Panc1 (cell line): ENCODE measurements at regions not wholly inside any gene's neighbourhood (a gene's known extent, or its start where the extent isn't known, plus 50 kb on each side); places are given as distances from the start of the nearest gene placed in this dataset.

ENCODE experiments used
- ATAC-seq: fragments of 200-7000 bp; cut with Tn5 transposase; 2 replicates; pipeline ENCODE4 v1.9.1; 2020; ENCODE audit warnings: mild to moderate bottlenecking, moderate library complexity
- BruUV-seq: library from RNA; stranded (reverse); fragments of 400-500 nt; replicated peaks from 2 replicates; lab custom pipeline; 2021; lab: Mats Ljungman, UMichigan
- CTCF ChIA-PET: fragments of 300-600 bp; sonication (Branson Sonifier 250); formaldehyde crosslinking; loops from one replicate; lab custom pipeline; 2022; ENCODE audit warnings: antibody characterized with exemption; lab: Charles Lee
- POLR2A ChIA-PET: fragments of 300-600 bp; sonication (Branson Sonifier 250); formaldehyde crosslinking; loops from one replicate; lab custom pipeline; 2022; ENCODE audit warnings: antibody characterized with exemption; lab: Charles Lee
- DNase-seq: peaks from one replicate; pipeline ENCODE4 v3.0.0-alpha.2; 2010; ENCODE audit warnings: low read depth, low spot score
- H3K27ac ChIP-seq: 2 replicates; pipeline ENCODE4 v1.5.1; 2011; ENCODE audit warnings: mild to moderate bottlenecking, low read length, inconsistent platforms
- H3K27me3 ChIP-seq: fragments of 200-500 bp; sonication (Bioruptor generic); 2 replicates; pipeline ENCODE4 v1.6.0; 2014; ENCODE audit warnings: low read length, inconsistent platforms; ENCODE audit not compliant: control insufficient read depth, insufficient read depth
- H3K36me3 ChIP-seq: fragments of 200-500 bp; sonication (Bioruptor generic); 2 replicates; pipeline ENCODE4 v1.5.1; 2014; ENCODE audit warnings: inconsistent platforms, mild to moderate bottlenecking, low read length, moderate library complexity; ENCODE audit not compliant: control insufficient read depth, insufficient read depth
- H3K4me1 ChIP-seq: 2 replicates; pipeline ENCODE4 v1.5.1; 2011; ENCODE audit warnings: inconsistent platforms, mild to moderate bottlenecking, low read length, moderate library complexity; ENCODE audit not compliant: control insufficient read depth, insufficient read depth
- H3K4me3 ChIP-seq, 2 experiments: 2 replicates each; pipeline ENCODE4 v1.5.1; 2011 to 2012; ENCODE audit warnings: low read depth in 2 of 2, low read length in 2 of 2, mild to moderate bottlenecking in 2 of 2, inconsistent platforms in 1 of 2, moderate library complexity in 1 of 2
- H3K9me3 ChIP-seq: fragments of 200-500 bp; sonication (Bioruptor generic); 2 replicates; pipeline ENCODE4 v1.5.1; 2014; ENCODE audit warnings: low read depth, mild to moderate bottlenecking, inconsistent platforms, low read length, moderate library complexity; ENCODE audit not compliant: control insufficient read depth, insufficient read depth
- POLR2AphosphoS5 ChIP-seq: IDR thresholded peaks from 2 replicates; pipeline ENCODE4 v1.6.1; 2012; ENCODE audit warnings: mild to moderate bottlenecking, low read depth, low read length, moderate library complexity
- SIN3A ChIP-seq: IDR thresholded peaks from 2 replicates; pipeline ENCODE4 v1.6.1; 2012; ENCODE audit warnings: low read depth, mild to moderate bottlenecking, low read length, moderate library complexity, borderline replicate concordance; ENCODE audit not compliant: insufficient read depth
- TCF7L2 ChIP-seq: IDR thresholded peaks from 2 replicates; pipeline ENCODE4 v1.6.1; 2011; ENCODE audit warnings: mild to moderate bottlenecking, low read depth, low read length, inconsistent platforms
- in situ Hi-C: cut with HindIII; loops from 2 replicates; pipeline ENCODE4 v1.10.0; 2016; ENCODE audit warnings: low sequenced_read_pairs, low pct_unique_long_range_greater_than_20kb
- intact Hi-C: fragments of 100-400 bp; cut with micrococcal nuclease; formaldehyde crosslinking; loops from one replicate; pipeline ENCODE4 v1.10.0; 2022; ENCODE audit not compliant: unreplicated experiment
- TF ChIP-seq, protein P1 (sequence below), 2 experiments: IDR thresholded peaks; 2 replicates each; pipeline ENCODE4 v1.6.1; 2011 to 2012; ENCODE audit warnings: low read depth in 2 of 2, control low read depth in 1 of 2, low read length in 1 of 2, mild to moderate bottlenecking in 1 of 2, moderate library complexity in 1 of 2; ENCODE audit not compliant: insufficient read depth in 1 of 2
- TF ChIP-seq, protein P2 (sequence below): fragments of 450-650 bp; IDR thresholded peaks from 2 replicates; pipeline ENCODE4 v1.5.1; 2017; ENCODE audit warnings: mild to moderate bottlenecking

DNA sequence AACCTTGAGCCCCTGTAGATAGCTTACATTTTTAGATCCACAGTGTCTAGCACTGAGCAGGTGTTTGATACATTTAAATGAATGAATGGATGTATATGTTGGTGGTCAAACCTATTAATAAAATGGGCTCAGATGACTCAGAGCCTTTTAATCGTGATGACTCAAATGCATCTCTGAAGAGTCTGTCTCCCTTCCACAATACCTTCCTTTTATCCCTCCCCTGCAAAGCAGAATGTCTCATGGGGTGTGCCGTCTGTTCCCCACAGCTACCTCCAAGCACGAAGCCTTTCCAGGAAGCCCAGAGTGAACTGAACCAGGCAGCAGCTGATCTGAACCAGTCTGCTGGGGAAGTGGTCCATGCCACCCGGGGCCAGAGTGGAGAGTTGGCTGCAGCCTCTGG lies 303.5 kb upstream of the TPM1 start:
- intact Hi-C loops: no loop called here
- H3K9me3 ChIP-seq: no peaks in the 10 kb centered on the region
- no TSS peak for BruUV-seq
- ChIA-PET POLR2A (no interaction called here), CTCF (interaction anchor here (0.5 kb wide), 1 partner anchor 274 kb away, joined by 13 read pairs; no protein-coding TSS in a partner anchor)
- H3K27me3 ChIP-seq: no peaks in the 10 kb centered on the region
- no peak for DNase-seq
- in situ Hi-C loops: no loop called here
- H3K36me3 ChIP-seq: no peaks in the 10 kb centered on the region
- no peak overlapping the region for H3K4me3 ChIP-seq
- ATAC-seq: peak; percentile 43
- TF ChIP-seq POLR2AphosphoS5 (no peak), SIN3A (no peak)
- TF ChIP-seq, protein P1, sequence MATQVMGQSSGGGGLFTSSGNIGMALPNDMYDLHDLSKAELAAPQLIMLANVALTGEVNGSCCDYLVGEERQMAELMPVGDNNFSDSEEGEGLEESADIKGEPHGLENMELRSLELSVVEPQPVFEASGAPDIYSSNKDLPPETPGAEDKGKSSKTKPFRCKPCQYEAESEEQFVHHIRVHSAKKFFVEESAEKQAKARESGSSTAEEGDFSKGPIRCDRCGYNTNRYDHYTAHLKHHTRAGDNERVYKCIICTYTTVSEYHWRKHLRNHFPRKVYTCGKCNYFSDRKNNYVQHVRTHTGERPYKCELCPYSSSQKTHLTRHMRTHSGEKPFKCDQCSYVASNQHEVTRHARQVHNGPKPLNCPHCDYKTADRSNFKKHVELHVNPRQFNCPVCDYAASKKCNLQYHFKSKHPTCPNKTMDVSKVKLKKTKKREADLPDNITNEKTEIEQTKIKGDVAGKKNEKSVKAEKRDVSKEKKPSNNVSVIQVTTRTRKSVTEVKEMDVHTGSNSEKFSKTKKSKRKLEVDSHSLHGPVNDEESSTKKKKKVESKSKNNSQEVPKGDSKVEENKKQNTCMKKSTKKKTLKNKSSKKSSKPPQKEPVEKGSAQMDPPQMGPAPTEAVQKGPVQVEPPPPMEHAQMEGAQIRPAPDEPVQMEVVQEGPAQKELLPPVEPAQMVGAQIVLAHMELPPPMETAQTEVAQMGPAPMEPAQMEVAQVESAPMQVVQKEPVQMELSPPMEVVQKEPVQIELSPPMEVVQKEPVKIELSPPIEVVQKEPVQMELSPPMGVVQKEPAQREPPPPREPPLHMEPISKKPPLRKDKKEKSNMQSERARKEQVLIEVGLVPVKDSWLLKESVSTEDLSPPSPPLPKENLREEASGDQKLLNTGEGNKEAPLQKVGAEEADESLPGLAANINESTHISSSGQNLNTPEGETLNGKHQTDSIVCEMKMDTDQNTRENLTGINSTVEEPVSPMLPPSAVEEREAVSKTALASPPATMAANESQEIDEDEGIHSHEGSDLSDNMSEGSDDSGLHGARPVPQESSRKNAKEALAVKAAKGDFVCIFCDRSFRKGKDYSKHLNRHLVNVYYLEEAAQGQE (IDR thresholded peaks at IDR 0.05; ENCODE audit: insufficient read depth in 1 of 2, low read depth in 2 of 2, low read length in 1 of 2): no peak
- H3K4me1 ChIP-seq: peaks cover 7% of the 10 kb centered on the region; the same call in 1 of the 2 replicates
- H3K27ac ChIP-seq: no peak overlapping the region

DNA sequence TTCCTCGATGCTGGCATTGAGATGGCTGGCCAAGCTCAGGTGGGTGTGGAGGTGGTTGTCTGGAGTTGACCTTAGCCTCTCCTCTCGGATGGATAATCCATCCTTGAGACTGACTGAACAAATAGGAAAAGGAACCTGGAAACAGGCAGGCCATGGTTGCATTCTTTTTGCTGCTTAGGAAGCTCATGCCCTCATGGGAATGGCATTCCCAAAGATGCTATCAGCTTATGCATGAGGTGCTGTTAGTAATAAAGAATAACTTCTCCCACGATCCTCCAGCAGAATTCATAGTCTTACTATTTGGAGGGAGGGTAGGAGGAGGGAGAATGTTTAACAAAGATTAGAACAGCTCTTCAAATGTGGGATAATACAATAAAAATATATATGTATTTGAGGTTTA lies 303.0 kb upstream of the TPM1 start:
- ATAC-seq (peak; percentile 46), DNase-seq (no peak)
- H3K9me3 ChIP-seq: no peaks in the 10 kb centered on the region
- H3K27ac ChIP-seq: no peak overlapping the region
- BruUV-seq: no TSS peak
- no peaks in the 10 kb centered on the region for H3K27me3 ChIP-seq
- in situ Hi-C loops: no loop called here
- no peak overlapping the region for H3K4me3 ChIP-seq
- H3K4me1 ChIP-seq: peaks cover 7% of the 10 kb centered on the region; the same call in 1 of the 2 replicates
- intact Hi-C loops: no loop called here
- TF ChIP-seq TCF7L2 (no peak), SIN3A (no peak), POLR2AphosphoS5 (no peak)
- TF ChIP-seq, protein P2, sequence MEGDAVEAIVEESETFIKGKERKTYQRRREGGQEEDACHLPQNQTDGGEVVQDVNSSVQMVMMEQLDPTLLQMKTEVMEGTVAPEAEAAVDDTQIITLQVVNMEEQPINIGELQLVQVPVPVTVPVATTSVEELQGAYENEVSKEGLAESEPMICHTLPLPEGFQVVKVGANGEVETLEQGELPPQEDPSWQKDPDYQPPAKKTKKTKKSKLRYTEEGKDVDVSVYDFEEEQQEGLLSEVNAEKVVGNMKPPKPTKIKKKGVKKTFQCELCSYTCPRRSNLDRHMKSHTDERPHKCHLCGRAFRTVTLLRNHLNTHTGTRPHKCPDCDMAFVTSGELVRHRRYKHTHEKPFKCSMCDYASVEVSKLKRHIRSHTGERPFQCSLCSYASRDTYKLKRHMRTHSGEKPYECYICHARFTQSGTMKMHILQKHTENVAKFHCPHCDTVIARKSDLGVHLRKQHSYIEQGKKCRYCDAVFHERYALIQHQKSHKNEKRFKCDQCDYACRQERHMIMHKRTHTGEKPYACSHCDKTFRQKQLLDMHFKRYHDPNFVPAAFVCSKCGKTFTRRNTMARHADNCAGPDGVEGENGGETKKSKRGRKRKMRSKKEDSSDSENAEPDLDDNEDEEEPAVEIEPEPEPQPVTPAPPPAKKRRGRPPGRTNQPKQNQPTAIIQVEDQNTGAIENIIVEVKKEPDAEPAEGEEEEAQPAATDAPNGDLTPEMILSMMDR: no peak
- TF ChIP-seq, protein P1 (IDR thresholded peaks at IDR 0.05; ENCODE audit: insufficient read depth in 1 of 2, low read depth in 2 of 2, low read length in 1 of 2): no peak
- POLR2A ChIA-PET: no interaction called here
- CTCF ChIA-PET: no interaction called here
- no peaks in the 10 kb centered on the region for H3K36me3 ChIP-seq
